DMS53 treated with DMSO at 0.1 percent for 48 hours (cell line): ENCODE measurements at regions not wholly inside any gene's neighbourhood (a gene's known extent, or its start where the extent isn't known, plus 50 kb on each side); places are given as distances from the start of the nearest gene placed in this dataset.

Experiments
- DNase-seq: peaks from one replicate; lab custom pipeline; 2025; ENCODE audit not compliant: unreplicated experiment; lab: John Stamatoyannopoulos, UW

DNA sequence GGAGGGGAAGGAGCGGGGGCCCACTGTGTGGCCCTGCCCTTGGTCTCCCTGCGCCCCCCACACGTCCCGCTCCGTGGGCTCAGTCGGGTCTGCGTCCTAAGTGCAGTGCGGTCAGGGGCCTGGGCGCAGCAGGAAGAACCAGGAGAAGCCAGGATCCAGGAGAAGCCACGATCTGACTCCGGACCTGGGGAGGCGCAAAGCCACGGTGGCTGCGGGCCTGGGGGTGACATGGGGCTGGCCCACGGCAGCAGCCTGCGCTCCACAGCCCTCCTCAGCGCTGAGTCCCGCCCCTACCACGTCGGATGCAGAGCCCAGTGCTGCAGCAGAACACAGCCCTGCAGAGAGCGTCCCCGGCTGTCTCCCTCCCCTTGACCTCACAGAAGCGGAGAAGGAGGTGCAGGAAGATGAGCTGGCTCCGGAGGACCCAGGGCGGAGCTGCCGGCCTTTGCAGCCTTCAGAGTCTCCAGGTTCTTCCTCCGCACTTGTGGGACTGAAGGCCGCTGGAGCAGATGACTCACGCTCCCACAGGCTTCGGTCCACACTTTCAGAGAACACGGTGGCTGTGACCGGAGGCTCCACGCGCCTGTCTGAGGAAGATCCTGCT lies 589.2 kb upstream of the SALL3 start:
- no peak for DNase-seq

DNA sequence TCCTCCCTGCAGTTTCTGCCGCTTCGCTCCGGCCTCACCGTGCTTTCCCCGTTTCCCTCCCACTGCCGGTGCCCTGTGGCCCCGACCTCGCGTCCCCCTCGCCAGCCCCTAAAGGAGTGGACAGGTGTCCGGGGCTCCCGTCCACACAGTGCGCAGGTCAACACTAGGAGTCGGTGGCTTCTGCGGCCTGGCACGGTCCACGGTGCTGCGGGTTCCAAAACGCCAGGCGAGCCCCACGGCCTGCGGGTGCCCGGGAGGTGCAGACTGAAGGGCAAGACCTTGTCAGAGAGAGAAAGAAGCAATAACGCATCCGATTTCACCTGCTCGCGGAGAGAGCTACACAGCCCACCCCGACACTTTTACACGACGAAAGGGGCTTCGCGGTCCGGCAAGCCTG lies 588.7 kb upstream of the SALL3 start:
- DNase-seq = no peak

DNA sequence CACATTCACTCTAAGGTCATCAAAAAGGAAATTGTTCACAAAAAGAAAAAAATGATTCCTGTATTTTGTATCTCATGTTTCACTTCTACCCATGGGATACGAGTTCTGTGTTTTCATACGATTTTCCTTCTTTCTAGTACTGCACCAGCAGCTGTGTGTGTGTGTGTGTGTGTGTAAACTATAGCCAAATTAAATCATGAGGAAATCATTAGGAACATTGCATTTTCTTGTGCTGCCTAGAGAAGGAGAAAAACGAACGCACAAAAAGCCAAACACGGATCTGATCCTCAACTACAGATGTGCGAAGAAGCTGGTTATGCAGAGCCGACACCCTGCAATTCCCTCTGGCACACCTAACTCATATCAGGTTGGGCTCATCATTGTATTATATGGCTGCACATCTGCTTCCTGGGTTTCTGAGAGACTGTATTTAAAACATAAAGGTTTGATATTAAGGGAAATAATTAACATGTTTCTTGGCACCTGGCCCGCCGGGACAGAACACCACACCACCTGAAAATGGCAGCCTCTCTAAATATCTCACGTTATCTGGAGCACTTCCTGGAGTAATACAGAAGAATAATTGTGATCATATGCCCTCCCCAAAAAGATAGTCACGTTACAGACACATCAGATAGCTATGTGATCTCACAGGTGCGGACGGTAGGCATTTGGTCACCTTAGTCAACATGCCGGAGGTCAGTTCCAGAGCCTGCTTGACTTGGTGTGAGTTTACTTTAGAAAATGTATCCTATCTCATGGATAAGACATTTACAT lies 586.3 kb upstream of the SALL3 start:
- no peak for DNase-seq

DNA sequence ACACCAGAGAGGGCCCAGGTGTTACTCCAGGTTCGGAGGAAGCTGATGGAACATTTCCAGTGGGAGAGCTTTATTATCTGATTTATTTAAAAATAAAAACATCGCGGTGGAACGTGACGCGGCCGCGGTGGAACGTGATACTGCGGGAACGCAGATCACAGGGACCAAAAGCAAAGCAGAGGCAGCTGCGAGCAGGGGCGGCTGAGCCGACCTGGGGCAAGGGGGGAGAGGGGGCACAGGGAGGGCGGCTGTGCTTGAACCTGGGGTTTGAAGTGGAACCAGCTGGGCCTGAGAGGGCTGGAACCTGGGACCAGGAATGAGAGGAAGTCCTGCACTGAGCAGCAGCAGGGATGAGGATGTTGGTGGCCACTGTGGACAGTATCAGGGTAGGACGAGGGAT lies 583.5 kb upstream of the SALL3 start:
- no peak for DNase-seq

DNA sequence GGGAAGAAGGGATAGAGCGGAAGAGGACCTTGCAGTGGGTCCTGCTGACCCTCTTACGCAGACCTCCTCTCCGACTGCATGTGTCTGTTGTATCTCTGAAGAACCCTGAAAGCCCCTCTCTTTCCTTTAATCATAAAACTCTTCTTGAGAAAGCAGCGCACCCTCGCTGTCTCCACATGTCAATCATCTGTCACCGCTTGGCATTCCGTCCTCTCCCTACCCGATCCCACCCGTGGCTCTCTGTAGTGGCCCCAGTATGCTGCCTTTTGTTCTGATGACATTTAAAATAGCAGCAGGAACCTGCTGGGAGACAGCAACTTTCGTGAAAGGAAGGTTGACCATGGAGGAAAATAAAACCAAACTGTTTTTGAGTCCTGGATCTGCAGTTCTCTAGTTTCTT lies 582.9 kb upstream of the SALL3 start:
- no peak for DNase-seq

DNA sequence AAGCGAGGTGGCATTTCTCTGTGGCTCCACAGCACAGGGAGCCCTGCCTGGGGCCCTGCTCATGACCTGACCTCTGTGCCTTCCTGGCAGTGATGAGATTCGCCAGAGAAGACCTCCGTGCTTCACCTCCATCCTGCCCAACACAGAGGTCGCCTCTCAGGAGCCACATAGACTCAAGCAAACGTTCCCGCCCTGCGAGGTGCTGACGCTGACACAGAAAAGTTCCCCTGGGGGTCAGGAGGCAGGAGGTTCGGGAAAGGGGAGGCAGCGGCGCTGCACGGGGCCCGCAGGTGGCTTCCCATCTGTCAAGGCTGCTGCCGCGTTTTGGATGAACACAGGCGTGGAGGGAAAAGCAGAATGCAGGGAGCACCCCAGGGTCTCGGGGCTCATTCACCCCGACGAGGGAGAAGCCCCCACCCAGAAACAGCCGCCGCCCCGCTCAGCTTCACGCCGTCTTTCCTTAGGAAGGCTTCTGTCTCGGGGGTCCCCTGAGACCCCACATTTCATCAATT lies 579.6 kb upstream of the SALL3 start:
- DNase-seq = no peak

DNA sequence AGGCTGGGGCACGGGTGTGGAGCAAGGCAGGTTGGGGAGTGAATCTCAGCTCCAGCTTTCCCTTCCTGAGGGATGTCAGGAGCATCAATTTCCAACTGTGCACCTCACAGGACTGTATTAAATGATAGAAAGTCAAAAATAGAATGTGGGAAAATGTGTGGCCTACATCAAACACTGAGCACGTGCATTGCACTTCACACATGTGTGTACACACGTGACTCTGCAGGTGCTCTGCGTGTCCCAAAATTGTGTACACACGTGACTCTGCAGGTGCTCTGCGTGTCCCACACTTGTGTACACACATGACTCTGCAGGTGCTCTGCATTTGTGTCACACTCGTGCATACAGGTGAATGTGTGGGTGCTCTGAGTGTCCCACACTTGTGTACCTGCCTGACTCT lies 577.2 kb upstream of the SALL3 start:
- no peak for DNase-seq

DNA sequence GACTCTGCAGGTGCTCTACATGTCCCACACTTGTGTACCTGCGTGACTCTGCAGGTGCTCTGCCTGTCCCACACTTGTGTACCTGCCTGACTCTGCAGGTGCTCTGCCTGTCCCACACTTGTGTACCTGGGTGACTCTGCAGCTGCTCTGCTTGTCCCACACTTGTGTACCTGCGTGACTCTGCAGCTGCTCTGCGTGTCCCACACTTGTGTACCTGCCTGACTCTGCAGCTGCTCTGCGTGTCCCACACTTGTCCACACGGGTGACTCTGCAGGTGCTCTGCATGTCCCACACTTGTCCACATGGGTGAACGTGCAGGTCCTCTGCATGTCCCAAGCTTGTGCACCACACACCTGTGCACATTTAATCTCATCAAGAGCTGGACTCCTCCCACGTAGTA lies 576.7 kb upstream of the SALL3 start:
- DNase-seq = no peak

DNA sequence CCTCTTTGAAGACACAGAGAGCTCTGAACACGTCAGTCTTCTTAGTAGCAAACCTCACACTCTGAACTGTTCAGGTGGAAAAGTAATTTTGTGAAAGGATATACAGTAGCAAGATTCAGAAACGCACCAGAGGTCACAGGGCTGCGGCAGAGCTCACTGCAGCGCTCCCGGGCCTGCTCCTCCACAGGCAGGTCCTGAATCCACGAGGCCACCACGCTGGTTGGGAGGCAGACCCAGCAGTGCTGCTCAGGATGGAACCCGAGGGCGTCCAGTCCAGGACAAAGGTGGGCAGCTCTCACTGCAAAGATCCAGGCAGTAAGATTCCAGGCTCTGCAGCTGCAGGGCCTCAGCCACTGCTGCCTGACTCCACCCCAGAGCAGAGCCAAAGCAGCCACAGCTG lies 576.2 kb upstream of the SALL3 start:
- no peak for DNase-seq

DNA sequence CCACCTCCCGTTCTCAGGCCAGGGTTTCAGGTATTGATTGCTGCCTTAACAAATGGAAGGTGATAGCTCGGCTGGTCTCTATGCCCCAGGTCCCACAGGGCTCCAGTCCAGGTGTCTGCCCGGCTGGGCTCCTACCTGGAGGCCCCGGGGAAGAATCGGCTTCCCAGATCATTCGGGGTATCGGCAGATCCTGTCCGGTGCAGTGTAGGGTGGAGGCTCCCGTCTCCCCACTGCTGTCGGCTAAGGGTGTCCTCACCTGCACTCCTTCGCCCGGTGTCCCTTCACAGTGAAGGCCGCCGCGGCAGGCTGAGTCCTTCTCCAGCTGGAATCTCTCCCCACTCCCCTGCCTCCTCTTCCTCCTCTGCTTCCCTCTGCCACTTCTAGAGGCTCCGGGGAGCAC lies 573.9 kb upstream of the SALL3 start:
- DNase-seq = no peak

DNA sequence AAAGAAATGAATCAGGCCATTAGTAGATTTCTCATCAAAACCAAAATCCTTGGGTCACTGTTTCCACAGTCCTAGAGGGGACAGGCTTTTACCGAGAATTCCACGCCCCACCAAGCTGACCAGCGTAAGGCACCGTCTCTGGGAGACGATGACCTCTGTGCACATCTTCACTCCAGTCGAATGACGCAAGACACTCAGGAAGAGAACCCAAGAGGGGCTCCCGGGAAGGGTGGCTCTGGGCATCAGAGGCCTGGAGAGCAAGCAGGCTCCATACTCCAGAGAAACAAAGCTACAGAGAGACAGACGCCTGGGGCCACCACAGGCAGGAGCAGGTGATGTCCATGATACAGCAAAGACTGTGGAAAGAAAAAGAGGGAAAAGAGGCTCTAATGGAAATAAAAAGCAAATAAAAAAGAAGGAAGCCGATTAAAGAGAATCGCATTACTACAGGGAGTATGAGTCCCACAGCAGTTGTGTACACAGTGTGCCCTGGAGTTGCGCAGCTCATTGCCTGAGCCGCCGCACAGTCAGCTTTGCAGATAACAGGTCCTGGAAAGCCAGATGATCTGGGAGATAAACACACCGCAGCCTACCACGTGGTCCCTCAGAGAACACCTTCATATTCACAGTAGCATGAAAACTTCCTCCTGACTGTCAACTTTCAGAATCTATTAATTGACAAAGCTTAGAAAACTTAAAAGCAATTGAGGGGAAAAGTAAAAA lies 572.7 kb upstream of the SALL3 start:
- no peak for DNase-seq

DNA sequence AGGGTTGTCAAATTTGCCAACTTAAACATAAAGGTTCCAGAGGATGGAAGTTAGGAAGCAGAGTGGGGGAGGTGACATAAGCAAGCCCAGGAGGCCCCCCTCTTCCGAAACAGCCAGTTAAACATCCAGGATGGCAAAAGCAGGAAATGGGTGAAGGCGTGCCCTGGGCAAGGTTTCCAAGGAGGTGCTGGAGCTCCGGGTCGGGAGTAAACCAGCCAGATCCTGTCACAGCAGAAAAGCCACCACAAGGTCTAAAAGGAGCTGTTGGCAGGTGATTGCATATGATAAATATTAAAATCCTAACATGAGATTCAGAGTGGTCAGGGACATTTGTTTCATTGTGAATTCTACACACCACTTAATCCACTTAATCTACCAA lies 572.2 kb upstream of the SALL3 start:
- DNase-seq = no peak

DNA sequence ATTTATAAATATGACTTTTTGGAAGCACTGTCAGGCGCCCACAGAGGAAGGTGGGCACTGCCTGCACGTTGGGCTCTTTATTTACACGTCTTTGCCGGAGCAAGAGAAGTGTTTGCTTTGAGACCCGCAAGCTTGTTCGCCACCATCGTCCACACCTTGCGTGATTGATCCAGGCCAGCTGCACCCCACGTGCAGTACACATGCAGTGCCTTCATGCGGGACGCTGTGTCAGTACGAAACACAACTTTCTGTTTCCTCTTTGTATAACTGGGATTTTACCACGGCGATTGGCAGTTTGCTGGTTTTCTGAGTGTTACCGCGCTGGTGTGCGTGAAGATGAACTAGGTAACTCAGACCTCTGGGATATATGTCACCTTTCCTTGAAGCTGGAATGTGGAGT lies 571.0 kb upstream of the SALL3 start:
- no peak for DNase-seq

DNA sequence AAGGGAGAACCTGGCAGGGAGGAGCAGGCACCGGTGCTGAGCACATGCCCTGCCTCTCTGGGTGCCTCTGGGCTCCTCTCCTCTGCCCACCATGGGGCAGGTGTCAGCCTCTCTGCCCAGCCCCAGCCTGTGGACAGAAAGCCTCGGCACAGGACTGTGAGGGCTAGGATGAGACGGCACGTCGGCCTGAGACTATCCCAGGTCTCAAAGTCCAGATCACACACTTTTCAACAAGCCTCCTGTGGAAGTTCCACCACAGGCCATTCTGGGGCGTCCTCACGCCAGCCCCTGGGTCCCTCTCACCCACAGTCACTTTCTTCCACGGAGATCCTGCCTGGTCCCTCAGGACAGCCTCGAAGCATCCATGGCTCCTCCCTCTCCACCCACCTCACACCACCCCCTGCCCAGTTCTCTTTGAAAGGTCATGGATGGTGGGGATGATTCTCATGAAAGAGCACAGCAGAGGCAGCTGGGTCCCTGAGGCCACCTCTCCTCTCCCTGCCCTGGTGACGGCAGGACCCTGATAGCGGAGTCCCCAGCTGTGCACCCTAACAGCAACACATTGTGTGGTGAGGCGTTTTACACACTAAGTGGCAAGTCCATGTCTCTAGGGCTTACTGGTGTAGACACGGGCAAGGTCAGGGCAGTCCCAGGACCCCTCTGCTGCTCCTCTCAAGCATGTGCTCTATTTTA lies 569.4 kb upstream of the SALL3 start:
- no peak for DNase-seq

DNA sequence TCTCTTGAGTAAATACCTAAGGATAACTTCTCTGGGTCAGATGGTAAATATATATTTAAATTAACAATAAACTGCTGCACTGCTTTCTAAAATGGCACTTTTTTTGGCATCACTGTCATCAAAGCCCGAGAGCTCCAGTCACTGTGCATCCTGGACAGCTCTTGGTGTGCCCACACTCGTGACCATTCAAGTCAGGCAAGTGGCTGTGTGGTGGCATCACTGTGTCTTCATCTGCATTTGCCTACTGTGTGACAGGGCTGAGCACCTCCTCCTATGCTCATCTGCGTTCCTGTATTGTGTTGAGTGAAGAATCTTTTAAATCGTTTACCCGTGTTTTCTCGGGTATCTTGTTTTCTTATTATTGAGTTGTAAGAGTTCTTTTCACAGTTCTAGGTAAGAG lies 568.1 kb upstream of the SALL3 start:
- DNase-seq = no peak

DNA sequence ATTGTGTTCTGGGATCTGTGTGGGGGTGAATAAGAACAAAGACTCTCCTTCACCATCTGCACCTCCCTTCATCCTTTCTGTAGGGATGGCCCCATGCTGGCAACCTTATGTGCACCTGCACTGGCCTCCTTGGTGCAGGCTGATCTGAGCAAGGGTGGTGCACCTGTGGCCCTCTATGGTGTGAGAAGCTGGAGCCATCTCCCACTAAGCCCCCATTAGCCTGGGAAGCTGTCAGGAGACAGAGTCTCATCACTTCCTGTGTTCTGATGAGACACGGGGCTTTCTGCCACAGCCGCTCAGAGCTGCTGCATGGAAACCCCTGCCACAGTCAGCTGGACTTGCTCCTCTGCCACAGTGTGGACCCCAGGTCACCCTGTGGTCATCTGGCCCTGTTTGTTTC lies 565.3 kb upstream of the SALL3 start:
- no peak for DNase-seq

DNA sequence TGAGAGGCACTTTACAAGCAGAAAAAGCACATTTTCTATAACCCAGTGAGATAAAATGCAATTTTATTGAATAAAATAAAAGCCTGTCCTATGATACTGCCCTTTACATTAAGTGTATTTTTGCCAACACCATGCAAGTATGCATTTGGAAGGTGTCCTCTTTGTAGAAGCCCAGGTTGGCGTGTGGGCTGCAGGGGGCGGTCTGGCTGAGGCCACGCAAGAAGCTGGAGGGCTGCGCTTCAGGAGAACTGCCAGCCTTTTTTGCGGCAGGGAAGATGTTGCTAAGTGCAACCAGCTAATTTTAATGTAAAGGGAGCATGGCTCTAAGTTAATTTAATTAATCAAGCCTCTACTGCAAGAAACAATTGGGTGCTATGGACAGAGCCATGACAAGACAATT lies 562.8 kb upstream of the SALL3 start:
- DNase-seq = no peak

DNA sequence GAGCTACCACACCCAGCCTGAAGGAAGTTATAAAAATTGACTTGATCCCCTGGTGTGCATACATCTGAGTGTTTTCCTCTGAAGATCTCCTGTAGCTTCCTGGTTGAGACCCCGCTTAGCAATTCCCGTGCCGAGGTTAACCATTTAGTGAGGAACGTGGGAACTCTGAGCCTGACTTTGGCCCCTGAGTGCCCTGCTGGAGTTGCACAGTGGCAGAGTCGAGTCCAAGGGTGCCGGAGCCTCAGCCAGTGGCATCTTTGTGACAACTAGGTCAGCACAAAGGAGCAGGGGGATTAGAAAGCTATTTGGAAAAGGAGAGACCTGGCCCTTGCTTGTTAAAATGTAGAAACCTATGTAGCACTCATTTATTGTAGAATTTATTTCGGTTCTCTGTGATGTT lies 561.2 kb upstream of the SALL3 start:
- DNase-seq = no peak

DNA sequence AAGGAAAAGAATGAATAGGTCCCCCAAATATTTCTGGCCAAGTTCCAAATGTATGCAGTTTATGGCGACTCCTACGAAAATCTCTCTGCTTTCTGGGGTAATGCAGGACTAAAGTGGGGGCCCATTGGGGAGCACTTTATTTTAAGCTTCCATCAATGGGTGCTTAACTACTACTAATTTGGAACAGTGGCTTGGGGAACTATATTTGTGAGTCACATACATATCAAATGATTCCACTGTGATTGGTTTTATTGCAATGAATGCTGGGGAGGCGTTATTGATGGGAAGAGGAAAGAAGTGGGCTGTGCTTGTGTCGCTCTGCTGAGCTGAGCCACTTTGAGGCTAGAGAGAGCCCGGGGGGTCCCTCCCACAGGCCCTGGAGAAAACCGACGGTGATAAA lies 560.4 kb upstream of the SALL3 start:
- DNase-seq = no peak

DNA sequence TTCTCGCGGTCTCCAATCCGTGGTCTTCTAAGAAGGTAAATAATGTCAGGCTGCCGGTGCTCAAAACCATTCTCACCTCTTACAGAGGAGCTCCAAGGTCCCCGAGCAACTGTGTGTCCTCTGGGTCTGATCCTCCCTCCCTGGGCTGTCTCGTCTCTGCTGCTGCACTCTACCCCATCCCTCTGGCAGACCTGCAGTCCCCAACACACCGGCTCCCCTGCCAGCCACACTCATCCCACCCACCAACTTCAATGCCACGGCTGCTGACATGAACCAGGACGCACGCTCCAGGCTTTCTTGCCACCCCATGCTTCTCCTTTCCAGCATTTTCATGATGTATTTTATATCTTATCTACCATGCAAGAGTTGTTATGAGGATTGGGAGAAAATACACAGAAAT lies 559.5 kb upstream of the SALL3 start:
- DNase-seq = no peak

DNA sequence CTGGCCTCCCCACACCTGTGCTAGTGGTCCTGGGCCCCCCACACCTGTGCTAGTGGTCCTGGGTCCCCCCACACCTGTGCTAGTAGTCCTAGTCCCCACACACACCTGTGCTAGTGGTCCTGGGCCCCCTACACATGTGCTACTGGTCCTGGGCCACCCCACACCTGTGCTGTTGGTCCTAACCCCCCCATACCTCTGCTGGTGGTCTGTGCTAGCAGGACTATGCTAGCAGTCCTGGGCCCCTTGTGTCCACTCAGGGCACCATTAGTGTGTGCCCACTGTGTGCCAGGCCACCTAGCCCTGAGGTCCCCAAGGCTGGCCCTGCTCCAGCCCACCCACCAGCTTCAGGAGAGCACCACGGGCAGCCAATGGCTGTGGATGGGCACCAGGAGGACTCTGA lies 558.2 kb upstream of the SALL3 start:
- DNase-seq = no peak

DNA sequence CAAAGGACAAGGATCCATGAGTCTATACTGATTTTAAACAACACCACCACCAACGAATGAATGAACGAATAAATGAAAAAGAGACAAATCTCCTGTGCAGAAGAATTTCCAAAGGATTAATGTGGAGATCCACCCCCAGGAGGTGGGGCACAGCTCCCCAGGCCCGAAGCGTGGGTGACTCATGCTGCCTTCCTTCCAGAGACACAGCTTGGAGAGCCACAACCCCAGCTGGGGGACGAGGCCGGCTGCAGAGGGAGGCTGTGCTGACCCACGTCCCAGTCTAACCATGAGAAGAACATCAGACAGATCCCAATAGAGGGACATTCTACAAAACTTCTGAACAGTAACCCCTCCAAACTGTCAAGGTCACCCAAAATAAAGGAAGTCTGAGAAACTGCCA lies 557.3 kb upstream of the SALL3 start:
- DNase-seq = no peak
